NK-92 treated with Interleukin-12 subunit alpha and Interleukin-12 subunit beta, amount 100 ng/mL, for 24 hours (cell line): ENCODE measurements at regions not wholly inside any gene's neighbourhood (a gene's known extent, or its start where the extent isn't known, plus 50 kb on each side); places are given as distances from the start of the nearest gene placed in this dataset.
"Not testable (repeated sequence)": the region's sequence is repeated elsewhere in the genome, so short reads cannot be mapped to it uniquely, and the experiment has no call there.

ENCODE experiments used
- DNase-seq: peaks from one replicate; lab custom pipeline; 2025; lab: John Stamatoyannopoulos, UW

GRCh38 chr3:82761858-82762257, 1000.4 kb upstream of the GBE1 start:
- no peak for DNase-seq

GRCh38 chr3:82745544-82745943, 984.1 kb upstream of the GBE1 start:
- no peak for DNase-seq

- DNase-seq, result no peak
These were observed 981.8 kb upstream of the GBE1 start for GRCh38 chr3:82743196-82743595.

GRCh38 chr3:82741346-82741745, 979.9 kb upstream of the GBE1 start:
- no peak for DNase-seq

DNA sequence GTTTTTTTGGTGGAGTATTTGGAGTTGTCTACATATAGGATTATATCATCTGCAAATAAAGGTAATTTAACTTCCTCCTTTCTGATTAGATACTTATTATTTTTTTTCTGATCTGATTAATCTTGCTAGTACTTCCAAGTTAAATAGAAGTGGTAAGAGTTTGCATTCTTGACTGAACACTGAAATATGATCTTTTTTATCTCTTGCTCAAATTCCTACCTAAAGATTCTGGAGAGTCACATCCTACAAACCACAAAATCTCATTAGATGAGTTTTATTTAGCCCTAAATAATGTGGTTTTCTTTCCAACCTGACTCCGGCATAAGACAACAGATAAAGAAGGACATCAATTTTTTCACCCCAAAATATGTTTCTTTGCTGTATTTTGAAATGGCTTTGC, 977.9 kb upstream of the GBE1 start:
- no peak for DNase-seq

GRCh38 chr3:82736696-82737277, 975.3 kb upstream of the GBE1 start:
- no peak for DNase-seq

DNA sequence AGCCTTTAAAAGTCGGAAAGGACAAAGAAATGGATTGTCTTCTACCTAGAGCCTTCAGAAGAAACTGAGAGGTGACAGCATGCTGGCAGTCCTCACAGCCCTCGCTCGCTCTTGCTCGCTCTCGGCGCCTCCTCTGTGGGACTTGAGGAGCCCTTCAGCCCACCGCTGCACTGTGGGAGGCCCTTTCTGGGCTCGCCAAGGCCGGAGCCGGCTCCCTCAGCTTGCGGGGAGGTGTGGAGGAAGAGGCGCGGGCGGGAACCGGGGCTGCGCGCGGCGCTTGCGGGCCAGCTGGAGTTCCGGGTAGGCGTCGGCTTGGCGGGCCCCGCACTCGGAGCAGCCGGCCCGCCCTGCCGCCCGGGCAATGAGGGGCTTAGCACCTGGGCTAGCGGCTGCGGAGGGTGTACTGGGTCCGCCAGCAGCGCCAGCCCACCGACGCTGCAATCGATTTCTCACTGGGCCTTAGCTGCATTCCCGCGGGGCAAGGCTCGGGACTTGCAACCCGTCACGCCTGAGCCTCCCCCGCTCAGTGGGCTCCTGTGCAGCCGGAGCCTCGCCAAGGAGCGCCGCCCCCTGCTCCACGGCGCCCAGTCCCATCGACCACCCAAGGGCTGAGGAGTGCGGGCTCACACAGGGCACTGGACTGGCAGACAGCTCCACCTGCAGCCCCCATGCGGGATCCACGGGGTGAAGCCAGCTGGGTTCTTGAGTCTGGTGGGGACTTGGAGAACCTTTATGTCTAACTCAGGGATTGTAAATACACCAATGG, 953.8 kb upstream of the GBE1 start:
- no peak for DNase-seq

- DNase-seq, result no peak
These were observed 945.6 kb upstream of the GBE1 start for GRCh38 chr3:82707035-82707434.

DNA sequence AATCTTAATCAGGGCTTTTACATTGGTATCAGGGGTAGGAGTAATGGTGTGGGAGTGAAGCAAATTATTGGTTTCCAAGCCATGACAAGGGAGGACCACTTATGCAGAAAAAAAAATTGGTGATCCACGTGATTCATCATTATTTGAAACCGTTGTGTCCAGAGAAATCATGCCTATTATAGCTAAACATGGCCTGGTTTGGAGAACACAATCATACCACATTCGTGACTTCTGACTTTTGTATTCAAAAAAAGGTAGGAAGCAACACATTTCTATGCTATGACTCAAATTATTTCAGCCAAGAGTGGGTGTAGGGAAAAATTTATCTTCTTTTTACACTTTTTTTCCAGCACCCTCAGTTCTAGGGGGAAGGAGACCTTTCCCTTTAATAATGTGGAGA, 924.3 kb upstream of the GBE1 start:
- DNase-seq, result no peak

GRCh38 chr3:82676356-82677026, 915.0 kb upstream of the GBE1 start:
- DNase-seq, result no peak

GRCh38 chr3:82672966-82673365, 911.5 kb upstream of the GBE1 start:
- DNase-seq, result no peak

DNA sequence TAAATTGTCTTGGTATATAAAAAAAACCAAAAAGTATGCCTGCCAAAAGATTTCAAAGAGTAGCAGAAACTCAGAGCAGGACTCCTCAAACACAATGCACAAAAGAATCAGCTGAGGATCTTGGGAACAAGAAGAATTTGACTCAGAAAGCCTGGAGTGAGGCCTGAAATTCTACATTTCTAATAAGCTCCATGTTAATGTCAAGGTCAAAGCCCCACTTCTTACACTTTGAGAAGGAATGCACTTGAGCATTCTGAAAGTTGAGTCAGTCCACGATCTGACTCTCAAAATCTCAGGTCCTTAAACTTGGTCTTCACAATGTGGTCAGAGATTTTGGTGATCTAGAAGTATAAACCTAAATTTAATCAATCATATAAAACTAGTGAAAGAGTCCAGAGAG, 910.0 kb upstream of the GBE1 start:
- no peak for DNase-seq

DNA sequence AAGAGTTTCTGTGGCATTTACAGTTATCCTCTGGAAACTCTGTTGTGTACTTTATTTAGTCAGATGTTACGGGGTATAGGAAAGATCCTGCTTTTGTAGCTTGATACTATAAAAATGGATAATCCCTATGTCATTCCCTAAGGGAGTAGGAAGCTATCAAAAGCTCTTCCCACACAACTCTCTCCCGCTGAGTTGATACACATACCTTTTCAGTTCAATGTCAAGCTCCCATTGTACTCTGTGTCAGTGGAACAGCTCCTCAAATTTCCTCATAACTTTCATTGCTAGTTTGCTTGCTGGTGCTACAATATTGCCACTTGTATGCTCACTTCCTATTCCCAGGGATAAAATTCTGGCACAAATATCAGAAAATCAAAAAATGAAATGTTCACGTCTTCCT, 893.3 kb upstream of the GBE1 start:
- no peak for DNase-seq

DNA sequence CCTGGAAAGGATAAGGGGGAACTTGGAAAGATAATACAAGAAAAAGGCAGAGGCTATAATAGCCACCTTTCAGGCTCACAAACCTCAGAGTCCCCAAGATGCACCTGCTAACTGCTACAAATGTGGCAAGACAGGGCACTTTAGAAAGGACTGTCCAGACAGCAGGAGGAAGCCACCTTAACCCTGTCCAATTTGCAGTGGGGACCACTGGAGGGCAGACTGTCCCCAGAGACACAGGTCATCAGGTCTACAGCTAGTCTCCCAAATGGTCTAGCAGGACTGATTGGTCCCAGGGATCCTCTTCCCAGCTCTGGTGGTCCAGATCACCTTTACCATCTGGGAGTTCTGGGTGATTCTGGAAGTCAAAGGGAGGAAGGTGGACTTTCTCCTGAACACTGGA, 882.5 kb upstream of the GBE1 start:
- no peak for DNase-seq

GRCh38 chr3:82641701-82642100, 880.3 kb upstream of the GBE1 start:
- no peak for DNase-seq

DNA sequence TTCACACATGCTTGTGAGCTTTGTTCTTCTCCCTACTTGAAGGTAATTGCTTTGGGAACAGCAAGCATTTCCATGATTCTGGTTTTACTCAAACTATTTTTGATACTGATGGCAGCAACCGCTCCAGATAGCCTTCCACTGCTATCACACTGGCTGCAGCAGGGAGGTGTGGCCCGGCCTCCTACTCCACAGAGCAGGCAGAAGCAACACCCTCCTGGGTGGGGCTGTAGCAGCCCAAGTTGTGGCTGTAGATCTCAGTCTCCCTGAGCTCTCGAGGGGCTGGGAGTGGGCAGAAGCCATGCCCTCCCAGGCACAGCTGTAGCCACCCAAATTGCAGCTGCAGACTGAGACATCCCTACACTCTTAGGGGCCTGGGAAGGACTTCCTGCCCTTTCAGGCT, 878.8 kb upstream of the GBE1 start:
- no peak for DNase-seq

- DNase-seq, result no peak
These were observed 876.1 kb upstream of the GBE1 start for GRCh38 chr3:82637574-82637973.

- DNase-seq, result no peak
These were observed 874.7 kb upstream of the GBE1 start for GRCh38 chr3:82636177-82636576.

- DNase-seq, result no peak
These were observed 871.9 kb upstream of the GBE1 start for GRCh38 chr3:82633319-82633718.

DNA sequence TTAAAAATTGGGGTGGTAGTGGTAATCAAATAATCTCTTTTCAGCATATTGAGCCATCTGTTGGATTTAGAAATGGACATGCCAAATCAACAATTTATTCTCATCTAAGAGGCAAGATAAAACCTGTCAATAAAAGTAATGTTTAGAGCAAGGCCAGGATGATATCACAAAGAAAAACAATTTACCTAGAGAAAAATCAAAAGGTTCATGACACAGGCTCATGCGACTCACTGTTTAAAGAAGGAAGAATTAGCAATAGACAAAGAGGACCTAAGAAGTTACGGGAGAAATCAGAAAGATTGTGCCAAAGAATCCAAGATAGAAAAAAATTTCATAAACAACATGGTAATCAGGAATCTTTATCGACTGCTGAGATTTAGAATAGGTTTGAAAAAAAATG, 868.5 kb upstream of the GBE1 start:
- DNase-seq, result no peak

GRCh38 chr3:82628385-82629014, 867.1 kb upstream of the GBE1 start:
- DNase-seq, result no peak

DNA sequence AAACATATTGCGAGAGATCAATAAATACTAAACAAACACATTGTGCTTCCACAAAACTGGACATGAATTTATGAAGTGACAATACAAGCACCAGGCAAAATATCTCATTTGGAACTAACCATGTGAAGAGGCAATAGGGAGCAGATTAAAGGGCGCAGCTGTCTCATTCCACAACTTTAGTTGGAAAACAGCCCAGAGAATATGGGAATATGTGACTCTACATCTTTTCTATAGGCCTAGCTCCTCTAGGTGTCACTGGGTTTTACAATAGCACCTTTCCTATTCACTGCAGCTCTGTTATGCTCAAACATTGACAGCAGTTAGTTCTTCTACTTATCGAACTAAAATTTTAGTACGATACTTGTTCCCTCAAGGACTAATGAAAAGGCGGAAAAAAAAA, 866.3 kb upstream of the GBE1 start:
- no peak for DNase-seq

GRCh38 chr3:82620744-82621143, 859.3 kb upstream of the GBE1 start:
- DNase-seq, result not testable (repeated sequence)
